HG02759 (cell line): ENCODE measurements at regions not wholly inside any gene's neighbourhood (a gene's known extent, or its start where the extent isn't known, plus 50 kb on each side); places are given as distances from the start of the nearest gene placed in this dataset.

ENCODE experiments used
- ATAC-seq: cut with Tn5 transposase; IDR thresholded peaks from one replicate; pipeline ENCODE4 v1.9.1; 2021; ENCODE audit warnings: mild to moderate bottlenecking, moderate library complexity; ENCODE audit not compliant: unreplicated experiment

GRCh38 chr1:81232420-81232819 lies 568.3 kb upstream of the ADGRL2 start:
- no peak for ATAC-seq

- ATAC-seq: no peak
These were observed 569.0 kb upstream of the ADGRL2 start for GRCh38 chr1:81231729-81232038.

- no peak for ATAC-seq
These were observed 569.6 kb upstream of the ADGRL2 start for GRCh38 chr1:81230983-81231728.

GRCh38 chr1:81228926-81229325 lies 571.8 kb upstream of the ADGRL2 start:
- ATAC-seq: no peak

- no peak for ATAC-seq
These were observed 574.2 kb upstream of the ADGRL2 start for GRCh38 chr1:81226603-81226928.

GRCh38 chr1:81225789-81226602 lies 574.7 kb upstream of the ADGRL2 start:
- no peak for ATAC-seq

- no peak for ATAC-seq
These were observed 576.5 kb upstream of the ADGRL2 start for GRCh38 chr1:81224222-81224621.

- no peak for ATAC-seq
These were observed 579.2 kb upstream of the ADGRL2 start for GRCh38 chr1:81221564-81221963.

GRCh38 chr1:81220614-81221071 lies 580.1 kb upstream of the ADGRL2 start:
- no peak for ATAC-seq

- no peak for ATAC-seq
These were observed 583.7 kb upstream of the ADGRL2 start for GRCh38 chr1:81217058-81217457.

- ATAC-seq: no peak
These were observed 587.5 kb upstream of the ADGRL2 start for GRCh38 chr1:81213279-81213678.

- no peak for ATAC-seq
These were observed 591.3 kb upstream of the ADGRL2 start for GRCh38 chr1:81209461-81209860.

GRCh38 chr1:81208441-81208840 lies 592.3 kb upstream of the ADGRL2 start:
- no peak for ATAC-seq

GRCh38 chr1:81205956-81206355 lies 594.8 kb upstream of the ADGRL2 start:
- no peak for ATAC-seq

GRCh38 chr1:81201779-81202178 lies 599.0 kb upstream of the ADGRL2 start:
- ATAC-seq: no peak

GRCh38 chr1:81197591-81197990 lies 603.1 kb upstream of the ADGRL2 start:
- no peak for ATAC-seq

- ATAC-seq: no peak
These were observed 607.8 kb upstream of the ADGRL2 start for GRCh38 chr1:81192647-81193642.

- ATAC-seq: no peak
These were observed 610.7 kb upstream of the ADGRL2 start for GRCh38 chr1:81190003-81190402.

- no peak for ATAC-seq
These were observed 613.1 kb upstream of the ADGRL2 start for GRCh38 chr1:81187635-81188034.

- ATAC-seq: no peak
These were observed 614.5 kb upstream of the ADGRL2 start for GRCh38 chr1:81186261-81186660.

- no peak for ATAC-seq
These were observed 617.2 kb upstream of the ADGRL2 start for GRCh38 chr1:81183553-81183952.
